Ishikawa (cell line): ENCODE measurements at regions not wholly inside any gene's neighbourhood (a gene's known extent, or its start where the extent isn't known, plus 50 kb on each side); places are given as distances from the start of the nearest gene placed in this dataset.

Source experiments
- CEBPB ChIP-seq: IDR thresholded peaks from 2 replicates; pipeline ENCODE4 v1.6.1; 2012
- CREB1 ChIP-seq: IDR thresholded peaks from 2 replicates; pipeline ENCODE4 v1.6.1; 2012; ENCODE audit warnings: low read depth
- EGR1 ChIP-seq: IDR thresholded peaks from 2 replicates; pipeline ENCODE4 v1.6.1; 2012
- EP300 ChIP-seq: IDR thresholded peaks from 2 replicates; pipeline ENCODE4 v1.6.1; 2012; ENCODE audit warnings: borderline replicate concordance
- FOXM1 ChIP-seq: IDR thresholded peaks from 2 replicates; pipeline ENCODE4 v1.6.1; 2012; ENCODE audit warnings: low read depth, borderline replicate concordance
- NFIC ChIP-seq: IDR thresholded peaks from 2 replicates; pipeline ENCODE4 v1.6.1; 2012
- RAD21 ChIP-seq: IDR thresholded peaks from 2 replicates; pipeline ENCODE4 v1.6.1; 2012; ENCODE audit warnings: low read depth
- TAF1 ChIP-seq: IDR thresholded peaks from 2 replicates; pipeline ENCODE4 v1.6.1; 2012; ENCODE audit warnings: low read depth, mild to moderate bottlenecking
- TCF12 ChIP-seq: IDR thresholded peaks from 2 replicates; pipeline ENCODE4 v1.6.1; 2012; ENCODE audit warnings: low read depth
- TEAD4 ChIP-seq: IDR thresholded peaks from 2 replicates; pipeline ENCODE4 v1.6.1; 2012
- YY1 ChIP-seq: IDR thresholded peaks from 2 replicates; pipeline ENCODE4 v1.6.1; 2012; ENCODE audit warnings: low read depth
- ZBTB7A ChIP-seq: IDR thresholded peaks from 2 replicates; pipeline ENCODE4 v1.6.1; 2012; ENCODE audit warnings: low read depth
- TF ChIP-seq, protein P1 (sequence below): IDR thresholded peaks from 2 replicates; pipeline ENCODE4 v1.6.1; 2012; ENCODE audit warnings: low read depth, mild to moderate bottlenecking
- TF ChIP-seq, protein P2 (sequence below): IDR thresholded peaks from 2 replicates; pipeline ENCODE4 v1.6.1; 2012

DNA sequence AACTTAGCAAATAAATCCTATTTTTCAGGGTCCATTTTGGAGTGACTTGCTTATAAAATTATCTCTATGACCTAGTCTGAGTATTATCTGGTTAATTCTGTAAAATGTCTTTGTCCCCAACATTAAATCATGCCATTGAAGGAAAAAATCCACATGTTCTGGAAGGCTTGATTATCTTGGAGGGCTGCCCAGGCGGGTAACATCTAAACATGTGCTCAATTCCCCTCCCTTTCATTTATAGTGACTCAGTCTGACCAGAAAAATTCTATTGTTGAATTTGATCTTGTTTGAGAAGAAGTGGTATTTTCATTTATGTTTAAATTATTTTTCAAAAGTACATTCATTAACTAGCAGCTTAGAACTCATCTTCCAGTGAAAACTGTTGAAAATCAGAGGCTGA lies 55.4 kb upstream of the SLC10A7 start:
- TF ChIP-seq CREB1 (no peak), EP300 (no peak), YY1 (no peak), TAF1 (no peak), RAD21 (no peak), EGR1 (no peak), TCF12 (no peak), NFIC (no peak), CEBPB (no peak), ZBTB7A (no peak), TEAD4 (no peak), FOXM1 (no peak)
- TF ChIP-seq, protein P1, sequence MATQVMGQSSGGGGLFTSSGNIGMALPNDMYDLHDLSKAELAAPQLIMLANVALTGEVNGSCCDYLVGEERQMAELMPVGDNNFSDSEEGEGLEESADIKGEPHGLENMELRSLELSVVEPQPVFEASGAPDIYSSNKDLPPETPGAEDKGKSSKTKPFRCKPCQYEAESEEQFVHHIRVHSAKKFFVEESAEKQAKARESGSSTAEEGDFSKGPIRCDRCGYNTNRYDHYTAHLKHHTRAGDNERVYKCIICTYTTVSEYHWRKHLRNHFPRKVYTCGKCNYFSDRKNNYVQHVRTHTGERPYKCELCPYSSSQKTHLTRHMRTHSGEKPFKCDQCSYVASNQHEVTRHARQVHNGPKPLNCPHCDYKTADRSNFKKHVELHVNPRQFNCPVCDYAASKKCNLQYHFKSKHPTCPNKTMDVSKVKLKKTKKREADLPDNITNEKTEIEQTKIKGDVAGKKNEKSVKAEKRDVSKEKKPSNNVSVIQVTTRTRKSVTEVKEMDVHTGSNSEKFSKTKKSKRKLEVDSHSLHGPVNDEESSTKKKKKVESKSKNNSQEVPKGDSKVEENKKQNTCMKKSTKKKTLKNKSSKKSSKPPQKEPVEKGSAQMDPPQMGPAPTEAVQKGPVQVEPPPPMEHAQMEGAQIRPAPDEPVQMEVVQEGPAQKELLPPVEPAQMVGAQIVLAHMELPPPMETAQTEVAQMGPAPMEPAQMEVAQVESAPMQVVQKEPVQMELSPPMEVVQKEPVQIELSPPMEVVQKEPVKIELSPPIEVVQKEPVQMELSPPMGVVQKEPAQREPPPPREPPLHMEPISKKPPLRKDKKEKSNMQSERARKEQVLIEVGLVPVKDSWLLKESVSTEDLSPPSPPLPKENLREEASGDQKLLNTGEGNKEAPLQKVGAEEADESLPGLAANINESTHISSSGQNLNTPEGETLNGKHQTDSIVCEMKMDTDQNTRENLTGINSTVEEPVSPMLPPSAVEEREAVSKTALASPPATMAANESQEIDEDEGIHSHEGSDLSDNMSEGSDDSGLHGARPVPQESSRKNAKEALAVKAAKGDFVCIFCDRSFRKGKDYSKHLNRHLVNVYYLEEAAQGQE, result no peak
- TF ChIP-seq, protein P2, sequence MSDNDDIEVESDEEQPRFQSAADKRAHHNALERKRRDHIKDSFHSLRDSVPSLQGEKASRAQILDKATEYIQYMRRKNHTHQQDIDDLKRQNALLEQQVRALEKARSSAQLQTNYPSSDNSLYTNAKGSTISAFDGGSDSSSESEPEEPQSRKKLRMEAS, result no peak
